HG02678 (cell line): ENCODE measurements at regions not wholly inside any gene's neighbourhood (a gene's known extent, or its start where the extent isn't known, plus 50 kb on each side); places are given as distances from the start of the nearest gene placed in this dataset.

ENCODE experiments used
- ATAC-seq: cut with Tn5 transposase; IDR thresholded peaks from one replicate; pipeline ENCODE4 v1.9.1; 2021; ENCODE audit warnings: mild to moderate bottlenecking, moderate library complexity; ENCODE audit not compliant: unreplicated experiment

- ATAC-seq = no peak
Observed at GRCh38 chr22:49536571-49537131, 291.0 kb downstream of the BRD1 start.

- no peak for ATAC-seq
Observed at GRCh38 chr22:49535527-49536125, 292.0 kb downstream of the BRD1 start.

- ATAC-seq = no peak
Observed at GRCh38 chr22:49535126-49535525, 292.5 kb downstream of the BRD1 start.

- ATAC-seq = no peak
Observed at GRCh38 chr22:49534386-49534785, 293.3 kb downstream of the BRD1 start.

- ATAC-seq = no peak
Observed at GRCh38 chr22:49533886-49534285, 293.8 kb downstream of the BRD1 start.

- ATAC-seq = no peak
Observed at GRCh38 chr22:49532869-49533802, 294.5 kb downstream of the BRD1 start.

- no peak for ATAC-seq
Observed at GRCh38 chr22:49531368-49531791, 296.3 kb downstream of the BRD1 start.

- no peak for ATAC-seq
Observed at GRCh38 chr22:49530671-49531367, 296.9 kb downstream of the BRD1 start.

GRCh38 chr22:49528420-49528720 is 299.3 kb downstream of the BRD1 start:
- ATAC-seq = no peak

GRCh38 chr22:49527611-49528419 is 299.9 kb downstream of the BRD1 start:
- no peak for ATAC-seq

- no peak for ATAC-seq
Observed at GRCh38 chr22:49525801-49526535, 301.7 kb downstream of the BRD1 start.

GRCh38 chr22:49525360-49525759 is 302.3 kb downstream of the BRD1 start:
- ATAC-seq = no peak

- no peak for ATAC-seq
Observed at GRCh38 chr22:49524362-49524761, 303.3 kb downstream of the BRD1 start.

- ATAC-seq = no peak
Observed at GRCh38 chr22:49523374-49524008, 304.2 kb downstream of the BRD1 start.

GRCh38 chr22:49522582-49523373 is 304.9 kb downstream of the BRD1 start:
- ATAC-seq = no peak

- no peak for ATAC-seq
Observed at GRCh38 chr22:49521787-49522224, 305.9 kb downstream of the BRD1 start.

- no peak for ATAC-seq
Observed at GRCh38 chr22:49519117-49519737, 308.4 kb downstream of the BRD1 start.

- ATAC-seq = no peak
Observed at GRCh38 chr22:49518436-49518970, 309.2 kb downstream of the BRD1 start.
